GDM1 (cell line): ENCODE measurements at regions not wholly inside any gene's neighbourhood (a gene's known extent, or its start where the extent isn't known, plus 50 kb on each side); places are given as distances from the start of the nearest gene placed in this dataset.

Experiments used
- DNase-seq: peaks from one replicate; lab custom pipeline; 2025; lab: John Stamatoyannopoulos, UW

DNA sequence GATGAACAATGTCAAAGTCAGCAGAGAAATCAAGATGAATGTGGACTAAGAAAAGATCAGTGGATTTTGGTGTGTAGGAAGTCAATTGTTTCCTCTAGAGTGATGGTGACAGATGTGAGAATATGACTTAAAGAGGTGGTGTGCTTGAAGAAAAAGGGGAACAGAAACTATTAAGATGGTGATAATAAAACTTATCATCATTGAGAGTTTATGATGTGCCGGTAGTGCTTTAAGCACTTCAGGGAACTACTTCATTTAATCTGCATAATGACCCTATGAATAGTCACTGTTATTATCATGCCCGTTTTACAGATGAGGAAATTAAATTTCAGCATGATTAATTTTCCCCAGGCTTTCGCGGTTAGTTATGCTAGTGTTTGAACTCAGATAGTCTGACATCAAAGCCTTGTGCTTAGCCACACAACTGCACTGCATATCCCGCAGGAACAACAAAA lies 246.9 kb upstream of the LRRC7 start:
- no peak for DNase-seq

DNA sequence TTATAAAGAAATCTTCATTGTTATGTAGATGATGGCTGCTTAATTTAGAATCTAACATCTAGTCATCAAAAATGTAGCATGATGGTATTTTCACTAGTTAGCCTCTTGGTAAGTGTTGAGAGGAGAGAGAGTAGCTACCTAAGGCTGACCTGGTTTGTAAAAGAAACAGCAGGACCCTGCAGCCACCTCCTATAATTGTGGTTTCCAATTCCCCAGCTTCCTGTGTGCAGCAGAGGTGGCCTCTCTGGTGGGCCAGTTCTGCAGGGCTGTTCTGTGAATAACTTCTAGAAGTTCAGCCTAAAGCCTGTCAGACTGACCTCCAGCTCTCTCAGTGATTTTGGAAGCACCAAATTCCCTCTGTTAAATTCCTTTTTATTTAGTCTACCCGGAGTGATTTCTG lies 246.4 kb upstream of the LRRC7 start:
- DNase-seq, result no peak

DNA sequence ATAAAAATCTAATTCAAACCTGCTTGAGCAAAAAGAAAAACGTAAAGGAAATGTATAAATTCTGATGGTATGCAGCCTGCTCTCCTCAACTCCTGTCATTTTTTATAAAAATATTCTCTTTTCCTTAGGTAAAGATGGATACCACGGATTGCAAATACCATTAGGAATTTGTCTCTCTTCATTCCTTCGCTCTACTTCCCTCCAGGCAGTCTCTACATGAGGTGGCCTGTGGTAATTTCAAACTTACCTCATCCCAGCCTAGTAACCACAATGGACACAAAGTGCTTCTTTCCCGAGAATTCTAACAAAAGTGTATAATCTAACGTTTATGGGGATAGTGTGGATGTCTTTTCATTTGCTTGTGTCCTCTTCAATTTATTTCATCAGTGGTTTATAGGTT lies 239.5 kb upstream of the LRRC7 start:
- DNase-seq, result no peak

DNA sequence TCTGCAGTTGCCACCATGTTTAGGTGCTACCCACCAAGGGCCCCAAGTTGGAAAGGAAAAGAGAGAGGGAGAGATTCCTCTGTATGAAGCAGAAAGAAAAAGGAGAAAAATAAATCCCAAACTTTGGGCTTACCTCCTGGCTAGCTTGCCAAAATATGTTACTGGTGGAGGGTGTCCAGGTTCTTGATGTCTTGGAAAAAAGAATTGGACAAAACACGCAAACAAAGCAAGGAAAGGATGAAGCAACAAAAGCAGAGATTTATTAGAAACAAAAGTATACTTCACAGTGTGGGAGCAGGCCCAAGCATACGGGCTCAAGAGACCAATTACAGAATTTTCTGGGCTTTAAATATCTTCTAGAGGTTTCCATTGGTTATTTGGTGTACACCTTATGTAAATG lies 204.5 kb upstream of the LRRC7 start:
- no peak for DNase-seq

DNA sequence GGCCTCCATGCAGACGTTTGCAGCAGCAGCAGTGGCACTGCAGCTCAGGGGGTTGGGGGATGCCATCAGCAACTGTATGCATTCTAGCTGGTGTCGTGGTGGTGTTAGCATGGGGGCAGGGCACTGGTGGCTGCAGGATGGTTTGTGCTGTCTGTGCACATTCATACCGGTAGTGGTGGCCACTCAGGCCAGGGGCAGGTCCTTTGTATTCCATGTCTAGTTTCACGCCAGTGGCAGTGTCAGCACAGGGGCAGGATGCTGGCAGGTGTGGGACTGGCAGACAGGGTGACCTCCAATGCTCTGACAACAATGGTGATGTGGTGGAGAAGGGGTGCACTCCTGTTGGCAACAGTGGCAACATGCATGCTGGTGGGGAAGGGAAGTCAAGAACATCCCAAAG lies 194.2 kb upstream of the LRRC7 start:
- DNase-seq, result no peak

DNA sequence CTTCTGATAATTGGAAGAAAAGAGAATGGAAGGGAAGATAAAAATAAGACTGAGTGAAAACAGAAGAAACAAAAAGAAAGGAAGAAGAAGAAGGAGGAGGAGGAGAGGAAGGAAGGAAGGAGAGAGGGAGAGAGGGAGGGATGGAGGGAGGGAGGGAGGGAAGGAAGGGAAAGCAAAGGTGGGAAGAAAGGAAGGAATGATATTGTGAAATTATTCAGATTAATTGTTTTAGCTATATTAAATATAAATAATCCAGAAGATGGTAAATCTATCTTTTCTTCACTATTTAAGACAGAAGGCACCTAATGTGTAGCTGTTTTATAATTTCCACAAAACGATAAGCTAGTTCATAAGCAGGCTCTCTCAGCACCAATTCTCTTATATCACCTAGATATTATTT lies 191.3 kb upstream of the LRRC7 start:
- DNase-seq, result no peak

DNA sequence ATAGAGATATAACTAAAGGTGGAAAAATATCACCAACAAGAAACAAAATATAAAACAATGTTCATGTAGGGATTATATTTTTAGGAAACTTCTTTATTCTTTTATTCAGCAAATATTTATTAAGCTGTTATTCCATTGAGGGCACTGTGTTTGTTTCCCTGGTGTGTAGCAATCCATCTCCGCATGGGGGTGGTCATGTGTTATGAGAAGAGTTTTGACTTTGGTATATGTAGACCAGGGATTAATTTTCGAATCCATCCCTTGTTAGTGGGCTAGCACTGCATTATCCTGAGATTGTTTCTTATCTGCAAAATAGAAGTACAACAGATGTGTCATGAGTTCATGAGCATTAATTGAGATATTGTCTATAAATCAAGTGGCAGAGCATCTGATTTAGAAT lies 190.2 kb upstream of the LRRC7 start:
- DNase-seq, result no peak

DNA sequence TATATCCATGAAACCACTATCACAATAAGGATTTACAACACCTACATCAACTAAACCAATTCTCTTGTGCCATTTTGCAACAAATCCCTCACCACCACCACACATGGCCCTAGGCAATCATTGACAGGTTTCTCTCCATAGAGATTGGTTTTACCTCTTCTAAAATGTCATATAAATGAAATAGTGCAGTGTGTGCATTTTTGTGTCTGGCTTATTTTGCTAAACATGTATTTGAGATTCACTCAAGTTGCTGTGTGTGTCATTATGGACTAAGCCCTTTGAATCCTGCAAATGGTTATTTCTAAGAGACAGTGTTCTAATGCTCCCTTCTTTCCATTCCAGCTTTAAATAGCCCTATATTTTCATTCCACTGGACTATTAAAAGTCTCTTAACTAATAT lies 179.7 kb upstream of the LRRC7 start:
- DNase-seq, result no peak

DNA sequence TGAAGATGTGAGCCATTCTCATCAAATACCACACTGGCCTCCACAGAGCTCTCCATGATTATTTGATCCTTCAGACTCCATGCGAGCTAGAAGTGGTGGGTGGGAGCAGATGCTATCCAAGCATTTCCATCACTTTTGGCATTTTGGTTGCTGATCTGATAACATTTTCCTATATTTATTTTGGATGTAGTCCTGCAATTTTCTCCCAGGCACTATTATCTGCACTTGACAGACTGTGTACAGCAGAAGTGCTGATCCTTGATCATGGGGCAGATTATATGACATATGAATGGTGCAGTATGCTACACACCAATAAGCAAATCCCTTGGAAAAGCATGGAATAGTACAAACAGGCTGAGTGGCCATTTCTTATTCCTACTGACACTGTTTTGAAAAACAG lies 167.6 kb upstream of the LRRC7 start:
- no peak for DNase-seq

DNA sequence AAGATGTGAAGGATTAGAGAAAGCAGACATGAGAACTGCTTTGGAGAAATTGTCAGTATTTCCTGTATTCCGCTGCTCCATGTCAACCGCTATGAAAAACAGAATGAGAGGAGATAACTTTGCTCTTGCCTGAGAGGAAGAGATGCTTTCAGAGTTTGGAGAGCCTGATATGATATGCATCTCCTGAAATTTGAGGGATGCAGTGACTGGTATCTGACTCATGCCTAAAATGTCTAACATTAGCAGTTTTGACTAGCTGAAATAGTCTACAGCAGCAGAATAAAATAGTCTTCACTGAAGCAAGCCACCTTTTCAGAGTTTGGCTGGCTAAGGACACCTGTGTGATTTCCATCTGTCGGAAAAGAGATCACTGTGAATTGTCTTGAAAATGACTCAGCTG lies 165.8 kb upstream of the LRRC7 start:
- no peak for DNase-seq

DNA sequence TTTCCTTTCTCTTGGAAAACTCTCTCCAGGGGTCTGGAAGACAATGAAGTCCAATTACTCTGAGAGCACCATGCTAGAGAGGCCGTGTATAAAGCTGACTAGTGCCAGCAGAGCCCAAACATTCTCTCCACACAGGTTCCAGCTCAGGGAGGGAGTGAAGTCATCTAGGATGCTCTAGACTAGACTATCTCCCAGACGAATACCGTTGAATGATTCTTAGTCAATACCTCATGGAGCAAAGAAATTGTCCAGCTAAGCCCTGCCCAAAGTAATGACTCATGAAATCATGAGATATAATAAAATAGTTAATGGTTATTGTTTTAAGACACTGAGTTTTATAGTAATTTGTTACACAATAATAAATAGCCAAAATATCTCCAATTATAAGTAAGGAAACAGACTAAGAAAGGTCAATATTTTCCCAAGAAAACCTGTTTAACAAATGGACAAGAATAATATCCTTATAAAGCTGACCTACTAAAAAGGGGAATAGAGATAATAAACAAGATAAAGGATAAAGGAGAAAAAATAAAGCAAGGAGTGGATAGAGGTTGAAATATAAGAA lies 163.9 kb upstream of the LRRC7 start:
- DNase-seq, result no peak

DNA sequence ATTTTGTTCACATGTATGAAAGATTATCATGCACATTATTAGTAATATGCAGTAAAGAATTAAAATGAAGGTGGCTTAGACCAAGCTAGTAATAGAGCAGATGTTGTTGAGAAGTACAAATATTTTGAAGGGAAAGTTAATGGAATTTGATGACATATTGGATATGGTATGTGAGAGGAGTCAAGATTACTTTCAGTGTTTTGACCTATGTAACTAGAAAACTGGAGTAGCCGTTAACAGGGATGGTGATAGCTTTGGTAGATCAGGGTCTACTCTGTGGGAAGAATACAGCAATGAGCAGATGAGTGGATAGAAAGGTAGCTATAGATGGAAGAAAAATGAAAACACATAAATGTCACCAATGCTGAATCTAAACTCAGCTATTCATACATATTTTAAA lies 163.2 kb upstream of the LRRC7 start:
- DNase-seq, result no peak

DNA sequence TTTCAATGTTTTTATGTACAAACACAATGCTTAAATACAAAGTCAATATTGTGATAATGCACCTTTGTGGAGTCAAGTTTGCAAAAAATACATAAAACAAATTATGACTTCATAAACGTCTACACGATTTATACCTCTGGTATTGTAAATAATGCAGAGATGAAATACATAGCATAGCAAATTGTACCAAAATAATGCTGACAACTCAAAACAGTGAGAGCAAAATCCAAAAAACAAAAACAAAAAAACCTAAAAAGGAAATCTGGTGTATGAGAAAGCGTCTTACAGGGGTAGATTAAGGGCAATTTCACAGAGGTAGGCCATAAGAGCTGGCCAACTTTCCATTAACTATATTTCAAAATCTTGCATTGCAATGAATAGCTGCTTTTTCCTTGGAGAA lies 161.5 kb upstream of the LRRC7 start:
- DNase-seq, result no peak

DNA sequence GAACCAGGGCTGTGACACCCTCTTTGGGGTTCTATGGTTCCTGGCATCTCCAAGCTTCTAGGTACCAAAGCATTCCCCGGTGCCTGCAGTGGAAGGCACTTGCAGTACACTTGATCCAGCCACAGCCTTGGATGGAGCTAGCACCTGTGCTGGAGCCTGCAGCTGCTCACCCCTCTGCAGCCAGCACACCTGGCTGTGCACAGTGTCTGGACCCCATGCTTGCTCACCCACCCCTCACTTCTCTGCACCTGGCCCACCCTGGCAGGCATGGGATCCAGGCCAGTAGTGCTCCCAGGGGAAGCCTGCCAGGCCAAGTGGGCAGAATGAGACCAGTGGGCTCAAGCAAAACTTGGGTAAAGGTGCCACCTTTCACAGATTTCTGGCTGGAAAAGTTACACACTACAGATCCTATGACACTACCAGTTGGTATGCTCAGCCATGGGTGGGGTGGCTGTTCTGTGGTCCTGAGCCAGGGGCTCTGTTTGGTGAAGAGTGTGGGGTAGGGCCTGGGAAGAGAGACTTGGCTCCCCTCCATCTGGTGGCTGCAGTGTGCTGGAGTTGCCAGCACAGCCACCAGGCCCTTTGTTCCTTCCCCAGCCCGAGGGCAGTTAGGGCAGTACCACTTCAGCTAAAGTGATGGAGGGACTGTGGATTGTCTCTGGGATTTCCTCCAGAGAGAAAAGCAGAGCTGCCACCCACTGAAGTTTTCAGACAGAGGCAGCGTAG lies 157.8 kb upstream of the LRRC7 start:
- no peak for DNase-seq

DNA sequence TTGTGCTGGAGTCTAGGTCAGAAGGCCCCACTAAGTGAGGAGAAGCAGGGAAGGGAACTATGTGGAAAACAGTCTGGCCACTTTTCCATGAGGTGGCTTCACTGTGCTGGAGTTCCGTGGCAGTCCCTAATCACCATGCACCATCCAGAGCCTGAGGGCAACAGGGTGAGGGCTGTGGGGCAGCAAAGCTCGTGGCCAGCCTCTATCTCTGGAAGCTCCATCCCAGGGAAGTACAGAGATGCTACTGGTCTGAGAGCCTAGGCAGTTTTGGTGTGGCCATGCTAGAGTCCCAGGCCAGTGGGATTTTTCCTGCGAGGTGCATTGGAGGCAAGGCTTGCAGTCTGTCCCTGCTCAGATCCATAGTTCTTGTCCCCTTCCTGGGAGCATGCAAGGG lies 157.3 kb upstream of the LRRC7 start:
- no peak for DNase-seq

DNA sequence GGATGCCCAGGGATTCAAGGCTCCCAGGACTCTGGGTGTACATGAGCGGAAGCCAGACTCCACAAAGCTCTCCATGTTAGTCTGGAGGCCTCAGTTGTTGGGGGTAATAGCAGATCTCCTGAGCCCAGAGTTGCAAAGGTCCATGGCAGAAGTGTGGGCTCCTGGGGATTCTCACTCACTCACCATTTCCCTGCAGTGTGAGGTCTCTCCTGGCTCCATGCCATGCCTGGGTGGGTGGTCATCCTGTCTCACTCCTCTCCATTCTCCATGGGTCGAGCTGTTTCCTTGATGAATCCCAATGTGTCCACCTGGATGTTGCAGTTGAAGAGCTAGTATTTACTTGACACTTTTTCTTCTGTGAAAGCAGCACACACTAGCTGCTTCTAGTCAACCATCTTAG lies 156.8 kb upstream of the LRRC7 start:
- DNase-seq, result no peak

DNA sequence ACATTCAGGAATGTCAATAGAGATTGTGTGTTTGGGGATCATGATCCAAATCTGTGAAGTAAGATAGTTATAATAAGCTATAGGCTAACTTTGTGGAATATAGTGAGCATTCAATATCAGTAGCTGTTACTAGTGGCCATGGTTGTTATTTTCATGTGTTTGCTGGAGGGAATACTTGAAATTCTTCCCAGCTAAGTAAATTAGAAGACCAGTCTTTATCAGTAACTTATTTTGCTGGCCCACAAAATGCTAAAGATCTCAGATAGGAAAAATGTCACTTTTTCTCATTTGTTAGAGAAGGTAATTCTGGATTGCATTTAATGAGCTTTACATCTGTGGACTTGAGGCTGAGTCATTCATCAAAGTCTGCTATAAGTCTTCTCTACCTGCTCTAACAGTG lies 156.1 kb upstream of the LRRC7 start:
- DNase-seq, result no peak

DNA sequence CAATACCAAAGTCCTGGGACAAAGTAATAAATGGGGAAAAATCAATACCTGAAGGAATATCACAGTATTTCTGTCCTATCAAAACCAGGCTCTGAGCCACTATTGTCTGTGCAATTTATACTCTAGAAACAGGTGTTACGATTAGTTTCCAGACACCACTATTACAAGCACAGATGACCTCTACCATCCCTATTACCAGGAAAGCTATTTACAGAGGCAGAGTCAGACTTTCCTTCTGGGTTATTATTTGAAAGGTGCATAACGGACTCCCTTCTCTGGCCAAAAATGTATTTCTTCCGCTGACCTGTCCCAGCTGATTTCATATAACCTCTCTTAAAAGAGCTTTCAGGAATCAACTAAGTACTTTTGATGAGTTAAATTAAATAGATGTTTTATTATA lies 154.6 kb upstream of the LRRC7 start:
- no peak for DNase-seq

DNA sequence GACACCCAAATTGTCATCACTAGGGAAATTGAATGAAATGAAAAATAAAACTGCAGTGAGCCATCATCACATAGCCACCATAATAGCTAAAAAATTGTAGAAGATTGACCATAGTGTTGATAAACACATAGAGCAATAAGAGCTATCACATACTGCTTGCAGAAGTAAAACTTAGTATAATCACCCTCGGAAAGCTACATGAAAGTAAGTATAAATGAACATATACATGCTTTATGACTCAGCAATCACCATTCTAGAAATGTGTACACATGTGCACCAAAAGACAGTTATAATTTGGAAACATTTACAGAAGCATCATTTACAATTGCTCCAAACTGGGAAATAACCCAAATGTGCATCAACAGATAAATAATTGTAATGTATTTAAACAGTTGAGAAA lies 153.1 kb upstream of the LRRC7 start:
- no peak for DNase-seq

DNA sequence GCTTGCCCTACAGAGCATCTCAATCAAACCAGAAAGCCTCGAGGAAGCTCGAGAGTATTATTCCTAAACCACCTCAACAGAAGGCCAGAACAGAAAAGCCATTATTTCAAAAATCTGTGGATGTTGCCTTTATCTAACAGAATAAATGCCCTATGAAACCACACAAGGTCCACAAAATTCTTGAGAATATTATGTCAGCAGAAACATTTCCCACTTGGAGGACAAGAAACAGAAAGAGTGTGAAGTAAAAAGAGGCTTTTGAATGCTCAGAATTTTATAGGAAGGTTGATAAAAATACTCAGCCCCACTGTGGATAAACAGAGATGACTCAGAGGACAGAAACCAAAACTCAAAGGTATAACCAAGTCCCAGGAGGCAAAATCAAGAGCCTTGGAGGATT lies 146.4 kb upstream of the LRRC7 start:
- DNase-seq, result no peak

DNA sequence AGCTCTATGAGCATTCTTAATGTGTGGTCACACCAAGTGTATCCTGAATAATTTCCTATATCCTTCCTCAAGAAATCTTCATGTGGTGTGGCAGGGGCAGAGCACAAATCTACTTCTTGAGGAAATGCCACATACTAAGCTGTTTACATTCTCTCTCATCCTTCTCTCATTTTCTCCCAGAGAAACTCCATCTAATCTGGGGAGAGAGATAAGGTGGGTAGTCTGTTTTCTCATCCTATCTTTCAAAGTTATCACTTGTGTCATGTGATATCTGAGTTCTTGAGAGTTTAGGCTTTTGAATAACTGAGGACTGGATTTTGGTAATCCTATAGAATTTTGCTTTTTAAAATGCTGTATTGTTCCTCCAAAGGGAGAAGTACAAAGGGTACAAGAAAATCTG lies 141.9 kb upstream of the LRRC7 start:
- DNase-seq, result no peak

DNA sequence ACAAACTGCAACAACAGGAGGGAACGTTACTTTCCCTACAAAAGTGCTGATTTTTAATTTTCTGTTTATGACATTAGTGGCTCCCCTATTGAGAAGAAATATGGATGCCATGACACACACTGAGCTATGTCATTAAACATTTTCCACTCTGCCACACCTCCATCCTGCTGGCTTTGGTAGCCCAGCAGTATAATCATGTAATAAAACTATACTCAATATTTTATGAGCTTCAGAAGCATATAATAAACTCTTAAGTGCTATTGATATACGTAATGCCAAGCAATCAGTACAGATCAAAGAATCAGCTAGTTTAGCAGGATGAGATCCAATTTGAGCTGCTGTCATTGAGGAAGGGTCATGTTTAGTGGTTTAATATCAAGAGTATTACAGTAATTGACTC lies 141.3 kb upstream of the LRRC7 start:
- no peak for DNase-seq

DNA sequence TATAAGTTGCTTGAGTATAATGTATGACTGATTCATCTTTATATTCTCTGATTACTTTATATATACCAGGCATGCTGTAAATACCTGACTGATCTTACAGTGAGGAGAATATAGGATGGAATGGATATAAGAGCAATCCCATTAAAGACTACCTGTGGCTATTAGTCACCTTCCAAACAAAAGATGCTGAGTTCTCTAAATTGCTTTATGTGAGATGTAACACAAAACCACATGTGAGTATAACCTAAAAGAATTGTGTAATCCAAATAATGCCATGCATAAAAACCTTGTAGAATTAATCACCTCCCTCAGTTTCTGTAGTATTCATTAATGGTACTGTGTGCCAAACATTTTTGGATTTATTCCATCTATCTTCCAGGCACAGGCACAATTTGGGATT lies 134.6 kb upstream of the LRRC7 start:
- no peak for DNase-seq

DNA sequence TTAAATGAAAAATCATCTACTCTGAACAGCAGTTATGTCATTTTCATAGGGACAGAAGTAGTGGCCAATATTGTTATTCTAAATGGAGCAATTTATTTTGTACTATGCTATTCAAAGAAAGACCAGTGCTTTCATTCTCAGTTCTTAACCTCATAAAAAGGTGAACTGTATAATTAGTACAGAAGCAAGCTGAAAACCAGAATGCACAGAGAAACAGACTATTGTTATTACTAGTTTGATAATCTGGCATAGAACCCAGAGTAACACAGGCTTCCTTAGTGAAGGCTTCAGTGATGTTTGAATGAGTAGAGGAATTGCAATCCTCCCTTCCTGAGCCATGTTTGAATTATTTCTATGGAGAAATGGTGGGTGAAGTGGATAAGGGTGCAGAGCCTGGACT lies 131.6 kb upstream of the LRRC7 start:
- no peak for DNase-seq
